Activated naive CD4-positive, alpha-beta T cell treated with anti-CD3 and anti-CD28 coated beads, Interleukin-2, amount 10 ng/mL, durations not matched to agents 7 days and 5 days (primary cell): ENCODE measurements at regions not wholly inside any gene's neighbourhood (a gene's known extent, or its start where the extent isn't known, plus 50 kb on each side); places are given as distances from the start of the nearest gene placed in this dataset.
A peak's percentile ranks its signal among the peaks of the same experiment; 100 is the strongest.
"Not testable (repeated sequence)": the region's sequence is repeated elsewhere in the genome, so short reads cannot be mapped to it uniquely, and the experiment has no call there.

Experiments
- CTCF ChIA-PET: fragments of 350-600 bp; sonication (Branson Sonifier 250); formaldehyde crosslinking; loops from one replicate; lab custom pipeline; 2021; ENCODE audit warnings: antibody characterized with exemption; lab: Charles Lee
- DNase-seq: peaks from one replicate; pipeline ENCODE4 v3.0.0-alpha.2; 2020
- H3K27ac Mint-ChIP-seq: one replicate; pipeline ENCODE4 v1.8.0; 2021; ENCODE audit warnings: mild to moderate bottlenecking, moderate library complexity, mixed read lengths
- H3K27me3 Mint-ChIP-seq: one replicate; pipeline ENCODE4 v1.8.0; 2021; ENCODE audit warnings: mild to moderate bottlenecking, mixed read lengths
- H3K36me3 Mint-ChIP-seq: one replicate; pipeline ENCODE4 v1.8.0; 2021; ENCODE audit warnings: mixed read lengths
- H3K4me1 Mint-ChIP-seq: one replicate; pipeline ENCODE4 v1.8.0; 2021; ENCODE audit warnings: mixed read lengths
- H3K4me3 Mint-ChIP-seq: one replicate; pipeline ENCODE4 v1.8.0; 2021; ENCODE audit warnings: mild to moderate bottlenecking, moderate library complexity, mixed read lengths
- H3K9me3 Mint-ChIP-seq: one replicate; pipeline ENCODE4 v1.8.0; 2021; ENCODE audit warnings: mixed read lengths

DNA sequence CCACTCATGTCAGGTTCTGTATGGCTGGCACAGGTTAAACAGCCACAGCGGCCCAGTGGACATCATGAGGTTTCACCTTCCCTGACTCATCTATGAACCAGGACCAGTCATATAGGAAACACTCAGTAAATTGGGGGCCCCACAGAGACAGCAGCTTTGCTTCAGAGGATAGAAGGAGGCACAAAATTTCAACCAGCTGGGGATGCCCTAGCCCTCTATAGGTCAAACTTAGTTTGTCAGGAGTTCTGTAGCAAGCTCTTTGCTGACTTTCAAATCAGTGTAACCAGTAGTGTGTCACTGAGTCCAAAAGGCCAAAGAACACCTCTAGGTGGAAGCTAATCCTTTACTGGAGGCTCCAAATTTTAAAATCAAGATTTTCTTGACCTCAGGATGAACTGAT, 4157.8 kb upstream of the TPTE start:
- CTCF ChIA-PET: interaction anchor here (5.1 kb wide), 1 partner anchor 10 kb away, joined by 61 read pairs; no protein-coding TSS in a partner anchor
- H3K36me3 Mint-ChIP-seq, H3K4me3 Mint-ChIP-seq, DNase-seq, H3K27me3 Mint-ChIP-seq, H3K9me3 Mint-ChIP-seq, H3K4me1 Mint-ChIP-seq, H3K27ac Mint-ChIP-seq: not testable (repeated sequence)

DNA sequence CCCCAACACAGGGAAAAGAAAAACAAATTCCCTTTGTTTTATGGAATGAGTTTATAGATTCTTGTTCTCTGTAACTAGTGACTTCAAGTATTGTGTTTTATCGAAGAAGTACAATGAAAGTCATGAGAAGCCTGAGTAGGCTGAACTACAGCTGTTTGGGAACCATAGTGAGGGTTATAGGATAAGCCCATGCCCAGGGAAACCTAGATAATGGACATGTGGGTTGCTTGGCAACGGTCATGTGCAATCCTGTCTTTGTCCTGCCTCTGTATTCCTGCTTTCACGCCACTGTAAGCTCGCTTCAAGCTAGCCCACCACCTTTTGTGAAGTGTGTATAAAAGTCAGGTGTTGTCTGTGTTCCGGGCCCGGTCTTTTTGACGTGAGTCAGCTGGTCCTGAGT, 4152.6 kb upstream of the TPTE start:
- H3K27me3 Mint-ChIP-seq, H3K4me3 Mint-ChIP-seq, H3K36me3 Mint-ChIP-seq, H3K4me1 Mint-ChIP-seq, H3K9me3 Mint-ChIP-seq, CTCF ChIA-PET: not testable (repeated sequence)
- peak; percentile 15 for DNase-seq
- H3K27ac Mint-ChIP-seq: peak overlapping the region; percentile 68

DNA sequence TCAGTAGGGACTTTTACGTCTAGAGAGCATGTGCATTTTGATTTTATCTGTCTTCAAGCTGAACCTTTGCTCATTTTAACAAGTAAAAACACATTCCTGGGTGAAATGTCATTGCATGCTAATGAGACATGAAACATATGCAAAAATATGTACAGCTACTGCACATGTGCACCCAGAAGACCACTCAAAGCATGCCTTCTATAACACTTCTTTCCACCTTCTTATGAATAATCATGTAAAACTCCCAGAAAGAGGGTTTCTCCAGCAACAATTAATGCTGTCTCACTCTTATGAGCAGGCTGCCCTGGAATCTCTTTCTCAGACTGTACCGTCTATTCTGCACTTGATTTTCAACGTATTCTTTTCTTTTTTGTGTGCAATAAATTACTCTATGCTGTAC, 4148.1 kb upstream of the TPTE start:
- not testable (repeated sequence) for H3K27ac Mint-ChIP-seq, H3K4me3 Mint-ChIP-seq, H3K27me3 Mint-ChIP-seq, H3K9me3 Mint-ChIP-seq, H3K36me3 Mint-ChIP-seq, H3K4me1 Mint-ChIP-seq
- CTCF ChIA-PET: interaction anchor here (2.4 to 4.6 kb wide), 2 partner anchors 9 to 14 kb away, joined by 7 to 61 read pairs; no protein-coding TSS in a partner anchor
- DNase-seq: peak; percentile 14

DNA sequence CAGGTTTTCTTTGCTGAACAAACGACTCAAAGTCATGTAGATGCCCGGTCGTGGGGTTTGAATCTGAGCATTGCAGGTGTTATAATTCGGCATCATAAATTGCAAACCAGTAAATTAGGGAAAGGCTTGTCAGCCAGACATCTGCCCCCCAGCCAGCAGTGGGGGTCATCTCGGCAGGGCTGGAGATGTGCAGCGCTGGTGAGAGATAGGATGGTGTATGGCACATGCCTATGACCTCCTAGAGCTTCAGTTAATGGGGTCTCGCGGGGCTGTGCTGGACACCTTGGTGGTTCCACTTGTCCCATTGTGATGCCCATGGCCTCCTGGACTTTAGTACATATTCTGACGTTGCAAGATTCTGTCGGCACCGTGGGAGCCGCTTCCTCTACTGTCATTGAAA, 4147.2 kb upstream of the TPTE start:
- not testable (repeated sequence) for H3K27me3 Mint-ChIP-seq, H3K4me1 Mint-ChIP-seq, H3K36me3 Mint-ChIP-seq, H3K27ac Mint-ChIP-seq, H3K4me3 Mint-ChIP-seq, H3K9me3 Mint-ChIP-seq
- peak; percentile 40 for DNase-seq
- CTCF ChIA-PET: interaction anchor here (2.4 to 4.6 kb wide), 2 partner anchors 10 to 15 kb away, joined by 7 to 61 read pairs; no protein-coding TSS in a partner anchor

DNA sequence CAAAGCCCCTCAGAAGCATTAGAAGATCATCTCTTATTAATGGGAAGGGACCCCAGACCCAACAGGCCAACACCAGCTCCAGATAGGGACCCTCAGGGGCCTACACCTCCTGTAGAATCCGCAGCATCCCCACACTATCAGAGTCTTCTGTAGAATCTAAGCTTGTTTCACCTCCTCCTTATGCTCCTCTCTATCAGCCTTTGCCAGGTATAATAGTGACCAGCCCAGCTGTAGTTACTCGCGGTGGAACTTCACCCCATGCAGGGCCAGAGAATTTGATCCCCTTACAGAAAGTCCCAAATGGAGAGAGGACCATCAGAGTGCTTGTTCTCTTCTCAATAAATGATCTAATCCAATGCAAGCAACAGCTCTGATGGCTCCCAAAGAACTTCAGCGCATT, 4146.5 kb upstream of the TPTE start:
- not testable (repeated sequence) for H3K27ac Mint-ChIP-seq, H3K4me1 Mint-ChIP-seq, H3K9me3 Mint-ChIP-seq, H3K27me3 Mint-ChIP-seq, H3K4me3 Mint-ChIP-seq, H3K36me3 Mint-ChIP-seq
- CTCF ChIA-PET: interaction anchor here (4.6 kb wide), 1 partner anchor 11 kb away, joined by 61 read pairs; no protein-coding TSS in a partner anchor
- peak; percentile 17 for DNase-seq

DNA sequence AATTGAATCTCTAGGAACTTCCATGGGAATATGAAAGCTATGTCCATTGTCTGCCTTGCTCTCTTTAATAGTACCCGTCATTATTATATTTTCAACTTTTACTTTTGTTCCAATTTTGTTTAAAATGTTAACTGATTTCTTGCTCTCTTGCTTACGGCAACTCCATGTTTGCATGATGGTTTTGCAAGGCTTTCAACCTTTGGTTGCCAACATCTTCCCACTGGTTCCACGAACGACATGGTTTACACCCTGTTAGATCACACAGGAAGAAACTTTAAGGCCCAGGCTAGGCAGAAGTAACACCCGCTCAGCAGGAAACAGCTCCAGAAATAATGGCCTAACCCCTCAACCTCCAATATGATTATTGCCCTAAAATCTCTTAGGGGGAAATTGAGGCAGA, 4145.6 kb upstream of the TPTE start:
- not testable (repeated sequence) for H3K27me3 Mint-ChIP-seq, H3K4me3 Mint-ChIP-seq, H3K27ac Mint-ChIP-seq, H3K36me3 Mint-ChIP-seq, H3K4me1 Mint-ChIP-seq, H3K9me3 Mint-ChIP-seq
- DNase-seq: peak; percentile 19
- CTCF ChIA-PET: interaction anchor here (4.6 kb wide), 1 partner anchor 12 kb away, joined by 61 read pairs; no protein-coding TSS in a partner anchor

DNA sequence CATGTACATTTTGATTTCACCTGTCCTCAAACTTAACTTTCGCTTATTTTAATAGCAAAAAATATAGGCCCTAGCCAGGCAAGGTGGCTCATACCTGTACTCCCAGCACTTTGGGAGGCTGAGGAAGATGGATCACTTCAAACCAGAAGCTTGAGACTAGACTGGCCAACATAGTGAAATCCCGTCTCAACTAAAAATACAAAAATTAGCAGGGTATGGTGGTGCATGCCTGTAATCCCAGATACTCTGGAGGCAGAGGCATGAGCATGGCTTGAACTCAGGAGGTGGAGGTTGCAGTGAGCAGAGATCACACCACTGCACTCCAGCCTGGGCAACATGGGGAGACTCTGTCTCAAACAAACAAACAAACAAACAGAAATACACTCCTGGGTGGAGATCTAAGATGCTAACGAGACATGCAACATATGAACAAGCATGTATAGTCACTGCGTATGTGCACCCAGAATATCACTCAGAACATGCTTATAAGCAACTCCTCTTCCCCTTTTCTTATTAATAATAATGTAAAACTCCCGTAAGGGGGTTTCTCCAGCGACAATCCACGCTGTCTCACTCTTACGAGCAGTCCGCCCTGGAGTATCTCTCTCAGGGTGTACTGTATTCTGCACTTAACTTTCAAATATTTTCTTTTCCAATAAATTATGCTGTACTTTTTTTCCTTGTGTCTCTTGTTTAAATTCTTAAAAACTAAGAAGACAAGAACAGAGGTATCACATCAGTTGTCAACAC, 4144.9 kb upstream of the TPTE start:
- H3K9me3 Mint-ChIP-seq, H3K4me3 Mint-ChIP-seq, H3K36me3 Mint-ChIP-seq, H3K27me3 Mint-ChIP-seq, H3K4me1 Mint-ChIP-seq, CTCF ChIA-PET, H3K27ac Mint-ChIP-seq: not testable (repeated sequence)
- peak; percentile 18 for DNase-seq
